ENCODE measurements at regions not wholly inside any gene's neighbourhood (a gene's known extent, or its start where the extent isn't known, plus 50 kb on each side); places are given as distances from the start of the nearest gene placed in this dataset.

- TF ChIP-seq POLR2A (IDR thresholded peaks at IDR 0.05), result no peak
- no peak for TF ChIP-seq CTCF (IDR thresholded peaks at IDR 0.05)
These were observed 594.9 kb downstream of the CCDC171 start for GRCh38 chr9:16147726-16148125.
